ENCODE measurements at regions not wholly inside any gene's neighbourhood (a gene's known extent, or its start where the extent isn't known, plus 50 kb on each side); places are given as distances from the start of the nearest gene placed in this dataset.

DNA sequence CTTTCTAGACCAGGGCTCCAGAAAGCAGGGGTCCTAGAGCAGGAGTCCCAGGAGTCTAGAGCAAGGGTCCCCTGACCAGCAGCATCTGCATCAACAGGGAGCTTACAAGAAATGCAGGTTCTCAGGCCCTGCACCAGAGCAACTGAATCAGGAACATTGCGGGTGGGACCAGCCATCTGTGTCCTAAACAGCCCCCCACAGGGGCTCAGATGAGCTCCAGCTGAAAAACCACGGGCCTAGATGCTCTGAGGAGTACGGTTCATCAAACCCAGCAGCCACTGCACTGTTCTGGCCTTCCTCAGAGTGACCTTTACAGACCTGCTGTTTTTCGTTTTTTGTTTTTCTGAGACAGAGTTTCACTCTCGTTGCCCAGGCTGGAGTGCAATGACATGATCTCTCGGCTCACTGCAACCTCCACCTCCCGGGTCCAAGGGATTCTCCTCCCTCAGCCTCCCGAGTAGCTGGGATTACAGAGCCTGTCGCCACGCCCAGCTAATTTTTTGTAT lies 438.2 kb downstream of the SOX9 start:
- TF ChIP-seq POLR2A (IDR thresholded peaks at IDR 0.05; ENCODE audit: low read length) (no peak), TFCP2L1 (CRISPR knock-in tag; IDR thresholded peaks at IDR 0.05) (no peak), RAD21 (conservative IDR thresholded peaks at IDR 0.05 in 1 of 2, IDR thresholded peaks at IDR 0.05 in 1 of 2) (no peak), RFX5 (IDR thresholded peaks at IDR 0.05) (no peak), TP53 (CRISPR knock-in tag; IDR thresholded peaks at IDR 0.05) (no peak), POLR2AphosphoS2 (conservative IDR thresholded peaks at IDR 0.05; ENCODE audit: low read length) (no peak), RCOR1 (IDR thresholded peaks at IDR 0.05; ENCODE audit: low read depth, low read length) (no peak), KDM5A (IDR thresholded peaks at IDR 0.05) (no peak), CEBPB (IDR thresholded peaks at IDR 0.05) (no peak)
- TF ChIP-seq, protein P1, sequence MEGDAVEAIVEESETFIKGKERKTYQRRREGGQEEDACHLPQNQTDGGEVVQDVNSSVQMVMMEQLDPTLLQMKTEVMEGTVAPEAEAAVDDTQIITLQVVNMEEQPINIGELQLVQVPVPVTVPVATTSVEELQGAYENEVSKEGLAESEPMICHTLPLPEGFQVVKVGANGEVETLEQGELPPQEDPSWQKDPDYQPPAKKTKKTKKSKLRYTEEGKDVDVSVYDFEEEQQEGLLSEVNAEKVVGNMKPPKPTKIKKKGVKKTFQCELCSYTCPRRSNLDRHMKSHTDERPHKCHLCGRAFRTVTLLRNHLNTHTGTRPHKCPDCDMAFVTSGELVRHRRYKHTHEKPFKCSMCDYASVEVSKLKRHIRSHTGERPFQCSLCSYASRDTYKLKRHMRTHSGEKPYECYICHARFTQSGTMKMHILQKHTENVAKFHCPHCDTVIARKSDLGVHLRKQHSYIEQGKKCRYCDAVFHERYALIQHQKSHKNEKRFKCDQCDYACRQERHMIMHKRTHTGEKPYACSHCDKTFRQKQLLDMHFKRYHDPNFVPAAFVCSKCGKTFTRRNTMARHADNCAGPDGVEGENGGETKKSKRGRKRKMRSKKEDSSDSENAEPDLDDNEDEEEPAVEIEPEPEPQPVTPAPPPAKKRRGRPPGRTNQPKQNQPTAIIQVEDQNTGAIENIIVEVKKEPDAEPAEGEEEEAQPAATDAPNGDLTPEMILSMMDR (IDR thresholded peaks at IDR 0.05) = no peak
- TF ChIP-seq, protein P2, sequence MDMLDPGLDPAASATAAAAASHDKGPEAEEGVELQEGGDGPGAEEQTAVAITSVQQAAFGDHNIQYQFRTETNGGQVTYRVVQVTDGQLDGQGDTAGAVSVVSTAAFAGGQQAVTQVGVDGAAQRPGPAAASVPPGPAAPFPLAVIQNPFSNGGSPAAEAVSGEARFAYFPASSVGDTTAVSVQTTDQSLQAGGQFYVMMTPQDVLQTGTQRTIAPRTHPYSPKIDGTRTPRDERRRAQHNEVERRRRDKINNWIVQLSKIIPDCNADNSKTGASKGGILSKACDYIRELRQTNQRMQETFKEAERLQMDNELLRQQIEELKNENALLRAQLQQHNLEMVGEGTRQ (IDR thresholded peaks at IDR 0.05) = no peak
- TF ChIP-seq, protein P3, sequence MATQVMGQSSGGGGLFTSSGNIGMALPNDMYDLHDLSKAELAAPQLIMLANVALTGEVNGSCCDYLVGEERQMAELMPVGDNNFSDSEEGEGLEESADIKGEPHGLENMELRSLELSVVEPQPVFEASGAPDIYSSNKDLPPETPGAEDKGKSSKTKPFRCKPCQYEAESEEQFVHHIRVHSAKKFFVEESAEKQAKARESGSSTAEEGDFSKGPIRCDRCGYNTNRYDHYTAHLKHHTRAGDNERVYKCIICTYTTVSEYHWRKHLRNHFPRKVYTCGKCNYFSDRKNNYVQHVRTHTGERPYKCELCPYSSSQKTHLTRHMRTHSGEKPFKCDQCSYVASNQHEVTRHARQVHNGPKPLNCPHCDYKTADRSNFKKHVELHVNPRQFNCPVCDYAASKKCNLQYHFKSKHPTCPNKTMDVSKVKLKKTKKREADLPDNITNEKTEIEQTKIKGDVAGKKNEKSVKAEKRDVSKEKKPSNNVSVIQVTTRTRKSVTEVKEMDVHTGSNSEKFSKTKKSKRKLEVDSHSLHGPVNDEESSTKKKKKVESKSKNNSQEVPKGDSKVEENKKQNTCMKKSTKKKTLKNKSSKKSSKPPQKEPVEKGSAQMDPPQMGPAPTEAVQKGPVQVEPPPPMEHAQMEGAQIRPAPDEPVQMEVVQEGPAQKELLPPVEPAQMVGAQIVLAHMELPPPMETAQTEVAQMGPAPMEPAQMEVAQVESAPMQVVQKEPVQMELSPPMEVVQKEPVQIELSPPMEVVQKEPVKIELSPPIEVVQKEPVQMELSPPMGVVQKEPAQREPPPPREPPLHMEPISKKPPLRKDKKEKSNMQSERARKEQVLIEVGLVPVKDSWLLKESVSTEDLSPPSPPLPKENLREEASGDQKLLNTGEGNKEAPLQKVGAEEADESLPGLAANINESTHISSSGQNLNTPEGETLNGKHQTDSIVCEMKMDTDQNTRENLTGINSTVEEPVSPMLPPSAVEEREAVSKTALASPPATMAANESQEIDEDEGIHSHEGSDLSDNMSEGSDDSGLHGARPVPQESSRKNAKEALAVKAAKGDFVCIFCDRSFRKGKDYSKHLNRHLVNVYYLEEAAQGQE (IDR thresholded peaks at IDR 0.05) = no peak
- TF ChIP-seq, protein P4, sequence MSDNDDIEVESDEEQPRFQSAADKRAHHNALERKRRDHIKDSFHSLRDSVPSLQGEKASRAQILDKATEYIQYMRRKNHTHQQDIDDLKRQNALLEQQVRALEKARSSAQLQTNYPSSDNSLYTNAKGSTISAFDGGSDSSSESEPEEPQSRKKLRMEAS (IDR thresholded peaks at IDR 0.05) = no peak
